ENCODE measurements at regions not wholly inside any gene's neighbourhood (a gene's known extent, or its start where the extent isn't known, plus 50 kb on each side); places are given as distances from the start of the nearest gene placed in this dataset.

- peak overlapping the region; percentile 43 to 78 for H3K4me3 ChIP-seq (ENCODE audit: low read length in 2 of 2)
- peaks cover 0 to 2% (median 0%) of the 10 kb centered on the region in 8 donors for H3K9me3 Mint-ChIP-seq
- peak overlapping the region in 1 of 7 donors; percentile 41 for H3K27ac Mint-ChIP-seq
- peaks cover 7 to 12% of the 10 kb centered on the region in 2 donors for H3K27me3 Mint-ChIP-seq
- H3K27ac ChIP-seq (ENCODE audit: low read depth, low read length): peak overlapping the region; percentile 1
- H3K4me3 Mint-ChIP-seq: peak overlapping the region in 7 of 8 donors; percentile 85 to 94 (median 93)
- intact Hi-C loops (cut with micrococcal nuclease): loop anchor here (2.0 to 5.0 kb wide), 6 partner anchors 98 to 372 kb away; partner anchors contain the start of genes SCAF4 and SOD1
- peaks cover 27% of the 10 kb centered on the region for H3K4me1 ChIP-seq (ENCODE audit: insufficient read depth, low read length)
- peak; percentile 89 to 94 (median 90) for DNase-seq
- H3K36me3 Mint-ChIP-seq: no peaks in the 10 kb centered on the region
- peaks cover 14 to 45% (median 30%) of the 10 kb centered on the region in 4 donors for H3K4me1 Mint-ChIP-seq
- H3K27me3 ChIP-seq (ENCODE audit: insufficient read depth, low read length): no peaks in the 10 kb centered on the region
- ChIA-PET POLR2A (ENCODE audit: partially characterized antibody) (interaction anchor here (0.6 to 2.2 kb wide), 22 partner anchors 11 to 1339 kb away, joined by 3 to 17 read pairs (median 4); no protein-coding TSS in a partner anchor), CTCF (ENCODE audit: partially characterized antibody) (interaction anchor here (0.6 to 4.6 kb wide), 15 partner anchors 11 to 378 kb away, joined by 3 to 40 read pairs (median 5); no protein-coding TSS in a partner anchor)
- H3K9me3 ChIP-seq (ENCODE audit: control insufficient read depth in 1 of 2, low read length in 2 of 2): no peaks in the 10 kb centered on the region
- no peaks in the 10 kb centered on the region for H3K36me3 ChIP-seq (ENCODE audit: insufficient read depth, low read length)
These were observed 100.5 kb upstream of the SOD1 start for GRCh38 chr21:31558962-31559367.

- H3K27ac Mint-ChIP-seq: peak overlapping the region in 2 of 7 donors; percentile 12 to 15
- no peaks in the 10 kb centered on the region for H3K36me3 Mint-ChIP-seq
- intact Hi-C loops (cut with micrococcal nuclease): loop anchor here (2.0 to 5.0 kb wide), 6 partner anchors 99 to 372 kb away; partner anchors contain the start of genes SCAF4 and SOD1
- peak; percentile 18 to 64 (median 27) for DNase-seq
- Histone ChIP-seq H3K9me3 (ENCODE audit: control insufficient read depth in 1 of 2, low read length in 2 of 2) (no peaks in the 10 kb centered on the region), H3K4me1 (ENCODE audit: insufficient read depth, low read length) (peaks cover 30% of the 10 kb centered on the region), H3K27ac (ENCODE audit: low read depth, low read length) (no peak overlapping the region), H3K36me3 (ENCODE audit: insufficient read depth, low read length) (no peaks in the 10 kb centered on the region), H3K27me3 (ENCODE audit: insufficient read depth, low read length) (no peaks in the 10 kb centered on the region), H3K4me3 (ENCODE audit: low read length in 2 of 2) (peak overlapping the region in 1 of 2 donors; percentile 78)
- ChIA-PET CTCF (ENCODE audit: partially characterized antibody) (interaction anchor here (0.6 to 4.6 kb wide), 10 partner anchors 10 to 377 kb away, joined by 3 to 40 read pairs (median 5); no protein-coding TSS in a partner anchor), POLR2A (ENCODE audit: partially characterized antibody) (interaction anchor here (0.5 to 2.2 kb wide), 20 partner anchors 10 to 1339 kb away, joined by 3 to 17 read pairs (median 4); no protein-coding TSS in a partner anchor)
- H3K9me3 Mint-ChIP-seq: peaks cover 0 to 2% (median 0%) of the 10 kb centered on the region in 8 donors
- peaks cover 7 to 12% of the 10 kb centered on the region in 2 donors for H3K27me3 Mint-ChIP-seq
- peaks cover 14 to 48% (median 31%) of the 10 kb centered on the region in 4 donors for H3K4me1 Mint-ChIP-seq
- peak overlapping the region; percentile 80 to 90 (median 84) for H3K4me3 Mint-ChIP-seq
These were observed 101.1 kb upstream of the SOD1 start for GRCh38 chr21:31558189-31558961.

DNA sequence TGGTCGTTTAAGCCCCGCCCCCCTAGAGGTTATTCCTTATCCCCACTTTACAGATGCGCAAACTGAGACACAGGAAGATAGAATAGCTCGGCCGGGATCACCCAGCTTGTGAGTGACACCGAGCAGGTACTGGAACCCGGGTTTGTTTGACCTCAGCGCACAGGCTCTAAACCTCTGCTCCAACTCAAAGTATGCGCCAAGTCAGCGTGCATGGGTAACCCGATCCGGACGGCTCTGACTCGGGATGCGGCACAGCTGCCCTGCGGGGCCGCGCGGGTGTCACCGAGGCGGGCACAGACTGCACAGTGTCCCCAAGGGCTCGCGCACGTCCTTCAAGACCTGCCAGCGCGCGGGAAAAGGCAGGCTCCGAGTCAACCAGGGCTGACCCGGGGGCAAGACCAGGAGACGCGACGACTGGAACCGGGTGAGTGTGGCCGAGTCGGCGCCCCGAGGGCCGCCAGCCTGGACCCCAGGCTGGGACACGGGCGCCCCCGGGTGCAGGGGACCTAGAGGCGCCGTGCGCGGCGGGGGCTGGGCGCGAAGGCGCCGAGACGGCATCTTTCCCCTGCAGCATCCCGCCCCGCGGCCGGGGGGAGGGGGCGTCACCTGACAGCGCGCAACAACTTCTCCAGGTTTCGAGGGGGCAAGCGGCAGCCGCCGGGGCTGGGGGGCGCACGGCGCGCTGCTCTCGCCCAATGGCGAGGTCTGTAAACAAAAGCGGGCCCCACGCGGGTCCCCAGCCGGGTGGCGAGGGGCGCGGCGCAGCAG lies 101.9 kb upstream of the SOD1 start:
- H3K27ac ChIP-seq (ENCODE audit: low read depth, low read length): no peak overlapping the region
- Mint-ChIP-seq H3K9me3 (peaks cover 0 to 2% (median 0%) of the 10 kb centered on the region in 8 donors), H3K27ac (peak overlapping the region in 2 of 7 donors; percentile 27 to 41), H3K4me1 (peaks cover 14 to 48% (median 31%) of the 10 kb centered on the region in 4 donors), H3K36me3 (no peaks in the 10 kb centered on the region), H3K27me3 (peaks cover 7 to 12% of the 10 kb centered on the region in 2 donors), H3K4me3 (peak overlapping the region; percentile 74 to 90 (median 80))
- DNase-seq: peak in 4 of 5 donors; percentile 14 to 29 (median 22)
- H3K36me3 ChIP-seq (ENCODE audit: insufficient read depth, low read length): no peaks in the 10 kb centered on the region
- no peaks in the 10 kb centered on the region for H3K9me3 ChIP-seq (ENCODE audit: control insufficient read depth in 1 of 2, low read length in 2 of 2)
- H3K27me3 ChIP-seq (ENCODE audit: insufficient read depth, low read length): no peaks in the 10 kb centered on the region
- POLR2A ChIA-PET (ENCODE audit: partially characterized antibody): interaction anchor here (0.8 to 2.2 kb wide), 3 partner anchors 111 to 456 kb away, joined by 3 to 7 read pairs (median 3); no protein-coding TSS in a partner anchor
- peak overlapping the region in 1 of 2 donors; percentile 78 for H3K4me3 ChIP-seq (ENCODE audit: low read length in 2 of 2)
- intact Hi-C loops (cut with micrococcal nuclease): loop anchor here (2.0 to 5.0 kb wide), 6 partner anchors 100 to 371 kb away; partner anchors contain the start of genes SCAF4 and SOD1
- CTCF ChIA-PET (ENCODE audit: partially characterized antibody): interaction anchor here (1.0 to 4.6 kb wide), 3 partner anchors 23 to 49 kb away, joined by 4 to 40 read pairs (median 4); no protein-coding TSS in a partner anchor
- H3K4me1 ChIP-seq (ENCODE audit: insufficient read depth, low read length): peaks cover 30% of the 10 kb centered on the region

- DNase-seq: no peak
- H3K4me3 ChIP-seq (ENCODE audit: low read length in 2 of 2): no peak overlapping the region
- Mint-ChIP-seq H3K27me3 (peaks cover 7 to 12% of the 10 kb centered on the region in 2 donors), H3K4me3 (peak overlapping the region; percentile 74 to 90 (median 80)), H3K36me3 (no peaks in the 10 kb centered on the region), H3K27ac (peak overlapping the region in 1 of 7 donors; percentile 27), H3K9me3 (peaks cover 0 to 2% (median 0%) of the 10 kb centered on the region in 8 donors), H3K4me1 (peaks cover 14 to 48% (median 31%) of the 10 kb centered on the region in 4 donors)
- peaks cover 30% of the 10 kb centered on the region for H3K4me1 ChIP-seq (ENCODE audit: insufficient read depth, low read length)
- no peaks in the 10 kb centered on the region for H3K27me3 ChIP-seq (ENCODE audit: insufficient read depth, low read length)
- ChIA-PET CTCF (ENCODE audit: partially characterized antibody) (interaction anchor here (0.6 to 1.3 kb wide), 4 partner anchors 24 to 460 kb away, joined by 3 to 4 read pairs (median 4); no protein-coding TSS in a partner anchor), POLR2A (ENCODE audit: partially characterized antibody) (no interaction called here)
- intact Hi-C loops (cut with micrococcal nuclease): loop anchor here (5.0 kb wide), 2 partner anchors 101 to 176 kb away; partner anchors contain the start of genes SCAF4 and SOD1
- no peak overlapping the region for H3K27ac ChIP-seq (ENCODE audit: low read depth, low read length)
- no peaks in the 10 kb centered on the region for H3K9me3 ChIP-seq (ENCODE audit: control insufficient read depth in 1 of 2, low read length in 2 of 2)
- no peaks in the 10 kb centered on the region for H3K36me3 ChIP-seq (ENCODE audit: insufficient read depth, low read length)
These were observed 102.8 kb upstream of the SOD1 start for GRCh38 chr21:31556662-31557061.

DNA sequence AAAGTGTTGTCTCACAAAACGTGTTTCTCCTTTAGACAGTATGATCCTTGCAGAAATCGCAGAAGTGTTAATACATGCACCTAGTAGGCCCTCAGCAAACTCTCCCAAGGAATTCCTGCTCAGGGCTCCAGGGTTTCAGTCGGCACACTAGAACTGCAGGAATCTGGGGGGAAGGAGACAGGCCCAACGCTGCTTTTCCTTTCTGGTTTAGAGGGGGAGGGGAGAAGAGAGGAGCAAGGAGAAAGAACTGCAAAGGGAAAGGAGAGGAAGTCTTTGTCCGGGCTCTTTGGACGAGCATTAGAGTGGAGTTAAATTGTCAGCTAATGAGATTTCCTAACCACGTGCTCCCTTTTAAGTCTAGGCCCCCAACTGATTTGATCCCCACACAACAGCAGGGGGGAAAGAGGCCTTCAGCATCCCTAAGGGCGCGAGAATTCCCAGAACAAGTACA lies 103.7 kb upstream of the SOD1 start:
- Mint-ChIP-seq H3K9me3 (peaks cover 0 to 2% (median 0%) of the 10 kb centered on the region in 8 donors), H3K4me1 (peaks cover 14 to 48% (median 31%) of the 10 kb centered on the region in 4 donors), H3K27ac (peak overlapping the region in 1 of 7 donors; percentile 62), H3K4me3 (peak overlapping the region in 1 of 8 donors; percentile 81), H3K27me3 (peaks cover 7 to 12% of the 10 kb centered on the region in 2 donors), H3K36me3 (no peaks in the 10 kb centered on the region)
- Histone ChIP-seq H3K36me3 (ENCODE audit: insufficient read depth, low read length) (no peaks in the 10 kb centered on the region), H3K27ac (ENCODE audit: low read depth, low read length) (no peak overlapping the region), H3K9me3 (ENCODE audit: control insufficient read depth in 1 of 2, low read length in 2 of 2) (no peaks in the 10 kb centered on the region), H3K4me1 (ENCODE audit: insufficient read depth, low read length) (peaks cover 30% of the 10 kb centered on the region), H3K27me3 (ENCODE audit: insufficient read depth, low read length) (no peaks in the 10 kb centered on the region), H3K4me3 (ENCODE audit: low read length in 2 of 2) (no peak overlapping the region)
- POLR2A ChIA-PET (ENCODE audit: partially characterized antibody): no interaction called here
- DNase-seq: no peak
- intact Hi-C loops (cut with micrococcal nuclease): loop anchor here (5.0 kb wide), 2 partner anchors 102 to 177 kb away; partner anchors contain the start of genes SCAF4 and SOD1
- CTCF ChIA-PET (ENCODE audit: partially characterized antibody): interaction anchor here (0.8 kb wide), 1 partner anchor 342 kb away, joined by 3 read pairs; no protein-coding TSS in a partner anchor

DNA sequence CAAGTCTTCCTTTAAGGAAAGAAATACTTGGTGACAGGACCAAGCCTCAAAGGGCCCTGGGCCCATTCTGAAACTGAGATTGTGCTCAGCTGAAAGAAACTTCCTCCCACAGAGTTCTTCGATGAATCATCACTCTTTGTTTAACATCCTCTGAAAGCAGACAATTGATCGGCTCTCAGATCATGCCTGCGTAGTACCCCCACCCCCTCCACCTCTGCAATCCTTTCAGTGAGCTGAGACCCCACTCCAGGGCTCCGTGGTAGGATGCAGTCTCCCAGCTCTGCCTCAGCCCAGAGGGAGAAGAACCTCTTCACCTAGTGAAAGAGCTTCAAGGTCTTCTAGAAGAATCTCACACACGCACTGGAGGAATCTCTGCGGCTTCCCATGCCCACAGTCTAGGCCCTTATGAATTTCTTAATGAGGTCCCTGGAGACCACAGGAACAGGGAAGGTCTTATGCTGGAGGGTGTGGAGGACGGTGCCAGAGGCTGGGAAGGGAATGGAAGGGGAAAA lies 104.9 kb upstream of the SOD1 start:
- DNase-seq: peak in 2 of 5 donors; percentile 3 to 4
- H3K9me3 Mint-ChIP-seq: no peaks in the 10 kb centered on the region
- H3K9me3 ChIP-seq (ENCODE audit: control insufficient read depth in 1 of 2, low read length in 2 of 2): no peaks in the 10 kb centered on the region
- H3K27ac ChIP-seq (ENCODE audit: low read depth, low read length): no peak overlapping the region
- H3K36me3 Mint-ChIP-seq: no peaks in the 10 kb centered on the region
- CTCF ChIA-PET (ENCODE audit: partially characterized antibody): interaction anchor here (0.6 to 1.4 kb wide), 2 partner anchors 26 to 430 kb away, joined by 3 to 4 read pairs; no protein-coding TSS in a partner anchor
- peaks cover 7 to 12% of the 10 kb centered on the region in 2 donors for H3K27me3 Mint-ChIP-seq
- no peaks in the 10 kb centered on the region for H3K36me3 ChIP-seq (ENCODE audit: insufficient read depth, low read length)
- peak overlapping the region in 6 of 7 donors; percentile 1 to 92 (median 49) for H3K27ac Mint-ChIP-seq
- peaks cover 13 to 37% (median 25%) of the 10 kb centered on the region in 4 donors for H3K4me1 Mint-ChIP-seq
- POLR2A ChIA-PET (ENCODE audit: partially characterized antibody): interaction anchor here (0.6 kb wide), 1 partner anchor 79 kb away, joined by 4 read pairs; no protein-coding TSS in a partner anchor
- H3K27me3 ChIP-seq (ENCODE audit: insufficient read depth, low read length): no peaks in the 10 kb centered on the region
- peaks cover 25% of the 10 kb centered on the region for H3K4me1 ChIP-seq (ENCODE audit: insufficient read depth, low read length)
- peak overlapping the region in 5 of 8 donors; percentile 9 to 70 (median 48) for H3K4me3 Mint-ChIP-seq
- no peak overlapping the region for H3K4me3 ChIP-seq (ENCODE audit: low read length in 2 of 2)
- intact Hi-C loops (cut with micrococcal nuclease): loop anchor here (5.0 kb wide), 2 partner anchors 103 to 178 kb away; partner anchors contain the start of genes SCAF4 and SOD1

Measured in CD4-positive, alpha-beta memory T cell (primary cell).